GM12891 (cell line): ENCODE measurements at regions not wholly inside any gene's neighbourhood (a gene's known extent, or its start where the extent isn't known, plus 50 kb on each side); places are given as distances from the start of the nearest gene placed in this dataset.

Experiments used
- PAX5 ChIP-seq: IDR thresholded peaks from 2 replicates; pipeline ENCODE4 v1.6.1; 2011; ENCODE audit warnings: low read length, moderate library complexity, mild to moderate bottlenecking; ENCODE audit not compliant: insufficient read depth, severe bottlenecking
- POLR2A ChIP-seq: IDR thresholded peaks from 2 replicates; pipeline ENCODE4 v1.6.1; 2011; ENCODE audit warnings: low read depth, low read length, control low read depth
- POLR2AphosphoS5 ChIP-seq: IDR thresholded peaks from 2 replicates; pipeline ENCODE4 v1.6.1; 2011; ENCODE audit warnings: low read depth, low read length, control low read depth
- POU2F2 ChIP-seq: IDR thresholded peaks from 2 replicates; pipeline ENCODE4 v1.6.1; 2011; ENCODE audit warnings: low read depth, mild to moderate bottlenecking, control low read depth, low read length, moderate library complexity
- SPI1 ChIP-seq: IDR thresholded peaks from 2 replicates; pipeline ENCODE4 v1.6.1; 2011; ENCODE audit warnings: low read depth, low read length, control low read depth
- TAF1 ChIP-seq: IDR thresholded peaks from 2 replicates; pipeline ENCODE4 v1.6.1; 2011; ENCODE audit warnings: low read depth, low read length, control low read depth

DNA sequence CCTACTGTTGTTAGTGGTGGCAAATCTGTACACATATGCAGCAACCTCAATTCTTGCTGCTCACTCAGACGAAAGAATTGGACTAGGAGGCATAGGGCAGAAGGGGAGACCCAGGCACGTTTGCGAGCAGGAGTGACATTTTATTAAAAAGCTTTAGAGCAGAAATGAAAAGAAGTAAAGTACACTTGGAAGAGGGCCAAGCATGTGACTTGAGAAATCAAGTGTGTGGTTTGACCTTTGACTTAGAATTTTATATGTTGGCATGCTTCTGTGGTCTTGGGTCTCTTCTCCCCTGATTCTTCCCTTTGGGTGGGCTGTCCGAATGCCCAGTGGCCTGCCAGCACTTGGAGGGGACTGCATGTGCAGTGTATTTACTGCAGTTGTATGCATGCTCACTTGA, 205.5 kb upstream of the SEMA3D start:
- TF ChIP-seq POLR2AphosphoS5 (no peak), POU2F2 (no peak), POLR2A (no peak), TAF1 (no peak), PAX5 (no peak), SPI1 (no peak)
